HG02642 (cell line): ENCODE measurements at regions not wholly inside any gene's neighbourhood (a gene's known extent, or its start where the extent isn't known, plus 50 kb on each side); places are given as distances from the start of the nearest gene placed in this dataset.
"Not testable (repeated sequence)": the region's sequence is repeated elsewhere in the genome, so short reads cannot be mapped to it uniquely, and the experiment has no call there.

Experiments
- ATAC-seq: cut with Tn5 transposase; IDR thresholded peaks from one replicate; pipeline ENCODE4 v1.9.1; 2021; ENCODE audit warnings: mild to moderate bottlenecking; ENCODE audit not compliant: unreplicated experiment, poor library complexity

GRCh38 chr1:234853906-234854644 is 244.1 kb upstream of the IRF2BP2 start:
- no peak for ATAC-seq

GRCh38 chr1:234852659-234853058 is 242.7 kb upstream of the IRF2BP2 start:
- no peak for ATAC-seq

- ATAC-seq = peak; percentile 57
Observed at GRCh38 chr1:234851450-234852438, 241.8 kb upstream of the IRF2BP2 start.

GRCh38 chr1:234849832-234850231 is 239.9 kb upstream of the IRF2BP2 start:
- ATAC-seq = no peak

DNA sequence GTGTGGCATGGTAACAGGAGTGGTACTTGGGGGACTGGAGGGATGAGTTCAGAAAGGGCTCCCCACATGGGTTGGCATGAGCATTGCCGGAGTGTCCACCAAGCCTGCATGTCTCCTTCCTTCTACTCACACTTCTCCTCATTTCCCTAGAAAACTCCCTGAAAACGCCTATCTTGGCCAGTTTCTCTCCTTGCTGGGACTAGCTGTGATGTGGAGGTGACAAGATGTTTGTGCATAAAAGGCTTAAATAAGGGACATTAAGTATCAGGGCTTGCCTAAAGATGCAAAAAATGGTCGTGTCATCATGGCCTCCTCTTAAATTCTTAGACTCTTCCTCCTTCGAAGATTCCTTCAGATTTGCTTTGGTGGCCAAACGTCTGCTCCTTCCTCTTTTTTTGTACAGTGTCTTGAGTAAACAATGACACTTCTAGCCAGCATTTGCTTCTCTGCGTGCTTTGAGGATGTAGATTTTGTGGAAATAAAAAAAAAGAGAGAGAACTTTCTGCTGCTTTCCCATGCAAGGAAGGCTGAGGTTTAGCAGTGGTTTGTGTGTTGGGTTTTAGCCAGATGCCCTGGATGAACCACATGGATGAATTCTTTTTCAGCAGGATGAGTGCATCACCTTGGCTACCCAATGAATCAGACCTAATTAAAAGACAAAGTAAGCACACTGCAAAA is 239.1 kb upstream of the IRF2BP2 start:
- no peak for ATAC-seq

DNA sequence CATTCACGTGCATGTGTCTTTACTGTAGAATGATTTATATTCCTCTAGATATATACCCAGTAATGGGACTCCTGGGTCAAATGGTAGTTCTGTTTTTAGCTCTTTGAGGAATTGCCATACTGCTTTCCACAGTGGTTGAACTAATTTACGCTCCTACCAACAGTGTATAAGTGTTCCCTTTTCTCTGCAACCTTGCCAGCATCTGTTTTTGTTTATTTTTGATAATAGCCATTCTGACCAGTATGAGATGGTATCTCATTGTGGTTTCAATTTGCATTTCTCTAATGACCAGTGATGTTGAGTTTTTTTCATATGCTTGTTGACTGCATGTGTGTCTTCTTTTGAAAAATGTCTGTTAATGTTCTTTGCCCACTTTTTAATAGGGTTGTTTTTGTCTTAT is 236.8 kb upstream of the IRF2BP2 start:
- not testable (repeated sequence) for ATAC-seq

DNA sequence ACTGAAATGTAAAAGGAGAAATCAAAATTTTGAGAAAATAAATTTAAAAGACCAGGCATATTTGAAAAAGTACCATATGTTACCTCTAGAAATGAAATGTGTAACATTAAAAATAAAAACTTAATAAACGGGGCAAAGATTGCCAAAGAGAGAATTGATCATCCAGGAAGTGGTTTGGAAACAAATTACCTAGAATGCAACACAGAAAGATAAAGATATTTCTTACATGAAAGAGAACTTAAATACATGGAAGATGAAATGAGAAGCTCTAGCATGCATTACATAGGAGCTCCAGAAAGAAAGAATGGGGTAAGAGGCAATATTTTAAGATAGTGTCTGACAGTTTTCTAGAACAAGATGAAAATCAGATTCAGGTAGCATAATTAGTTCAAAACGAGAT is 235.9 kb upstream of the IRF2BP2 start:
- no peak for ATAC-seq

DNA sequence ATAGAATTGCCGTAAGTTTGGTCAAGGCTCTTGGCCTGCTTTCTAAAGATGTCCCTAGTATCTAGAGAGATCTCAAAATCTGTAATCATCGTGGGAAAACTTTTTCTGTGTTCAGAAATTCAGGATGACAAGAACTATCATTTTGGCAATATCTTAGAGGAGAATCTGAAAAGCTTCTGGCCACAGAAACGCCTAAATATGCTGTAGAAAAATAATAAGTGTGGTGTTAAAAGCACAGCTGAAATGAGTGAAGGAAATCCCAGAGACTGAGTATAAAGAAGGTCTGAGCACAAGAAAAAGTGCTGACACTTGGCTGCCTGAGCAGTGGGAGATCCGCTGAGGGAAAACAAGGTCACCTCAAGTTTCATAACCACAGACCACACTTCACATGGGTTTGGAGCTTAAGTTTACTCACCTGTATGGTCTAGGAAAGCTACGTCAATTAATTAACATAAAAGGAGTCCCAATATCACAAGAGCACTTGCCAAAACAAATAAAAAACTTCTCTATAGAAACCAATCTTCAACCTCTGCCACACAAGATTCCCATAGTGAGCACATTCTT is 235.2 kb upstream of the IRF2BP2 start:
- no peak for ATAC-seq

DNA sequence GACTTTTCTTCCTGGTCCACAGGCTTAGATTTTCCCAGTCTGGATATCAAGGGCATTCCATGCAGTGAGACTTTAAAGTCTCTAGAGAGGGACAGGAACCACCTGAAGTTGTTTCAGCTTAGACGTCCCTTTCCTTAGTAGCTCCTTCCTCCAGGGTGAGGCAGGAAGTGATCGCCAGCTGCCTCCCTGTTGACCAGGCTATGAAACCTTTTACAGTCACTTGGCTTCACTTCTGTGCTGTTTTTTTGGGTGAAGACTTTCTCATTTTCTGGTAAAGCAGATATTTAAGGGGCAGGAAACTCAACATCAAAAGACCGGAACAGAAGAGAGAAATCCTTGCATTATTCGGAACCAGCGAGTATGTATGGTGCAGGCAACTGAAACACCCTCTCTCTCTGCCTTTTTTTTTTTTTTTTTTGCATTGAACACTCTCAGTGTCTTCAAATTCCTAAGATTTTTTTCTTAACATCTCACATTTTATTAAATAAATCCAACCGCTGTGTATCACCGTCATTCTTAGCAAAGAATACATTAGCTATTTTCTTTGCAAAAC is 234.6 kb upstream of the IRF2BP2 start:
- ATAC-seq = no peak

GRCh38 chr1:234843946-234844345 is 234.0 kb upstream of the IRF2BP2 start:
- ATAC-seq = no peak

DNA sequence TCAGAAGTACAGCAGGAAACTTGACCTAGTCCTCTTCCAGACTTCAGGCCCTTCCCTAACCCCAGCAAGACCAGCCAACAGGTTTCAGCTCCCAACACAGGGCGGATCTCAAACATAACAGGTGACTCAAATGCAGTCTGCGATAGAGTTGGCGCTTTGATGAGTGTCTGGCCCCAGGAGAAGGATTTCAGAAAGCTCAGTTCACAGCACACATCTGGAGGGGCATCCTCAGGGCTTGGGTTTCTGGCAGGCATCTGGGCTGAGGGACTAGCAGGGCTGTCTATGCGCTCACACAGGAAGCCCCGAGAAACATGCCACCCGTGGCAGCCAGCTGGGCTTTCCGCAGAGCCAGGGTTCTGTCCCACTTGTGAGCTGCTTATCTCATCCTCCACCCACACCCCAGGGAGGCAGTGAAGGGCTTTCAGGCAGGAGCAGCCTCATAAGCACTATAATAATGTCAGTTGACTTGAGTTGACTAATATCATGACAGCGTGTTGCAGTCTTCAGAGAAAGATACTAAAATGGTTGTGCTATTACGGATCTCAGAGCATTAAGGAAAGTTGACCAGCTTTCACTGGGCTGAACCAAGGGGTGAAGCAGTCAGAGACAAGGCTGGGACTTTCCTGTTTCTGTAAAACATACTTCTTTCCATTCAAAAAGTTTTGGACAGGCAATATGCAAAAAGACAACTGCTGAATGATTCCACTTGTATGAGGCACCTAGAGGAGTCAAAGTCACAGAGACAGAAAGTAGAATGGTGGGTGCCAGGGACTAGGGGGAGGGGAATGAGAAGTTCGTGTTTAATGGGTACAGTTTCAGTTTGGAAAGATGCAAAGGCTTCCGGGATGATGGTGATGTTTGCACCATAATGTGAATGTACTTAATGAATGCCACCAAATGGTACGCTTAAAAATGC is 233.0 kb upstream of the IRF2BP2 start:
- ATAC-seq = peak; percentile 79

GRCh38 chr1:234841710-234842231 is 231.8 kb upstream of the IRF2BP2 start:
- ATAC-seq = no peak

- ATAC-seq = no peak
Observed at GRCh38 chr1:234841281-234841680, 231.3 kb upstream of the IRF2BP2 start.

- no peak for ATAC-seq
Observed at GRCh38 chr1:234840843-234841242, 230.9 kb upstream of the IRF2BP2 start.

DNA sequence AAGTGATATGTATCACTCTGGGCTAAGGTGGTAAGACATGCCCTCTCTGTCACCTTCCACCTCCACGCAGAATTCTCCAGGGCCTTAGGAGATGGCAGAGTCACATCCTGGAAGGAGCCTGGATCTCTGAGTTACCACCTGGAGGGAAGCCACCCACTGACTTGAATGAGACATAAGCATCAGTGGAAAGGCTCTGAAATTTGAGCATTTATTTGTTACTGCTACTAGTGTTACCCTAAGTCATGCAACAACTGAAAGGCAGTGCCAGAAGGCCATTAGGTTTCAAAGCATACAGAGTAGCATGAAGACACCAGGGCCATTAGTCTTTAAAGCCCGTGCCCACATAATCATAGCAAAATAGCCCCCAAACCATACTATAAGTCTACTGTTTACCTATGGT is 230.3 kb upstream of the IRF2BP2 start:
- no peak for ATAC-seq

DNA sequence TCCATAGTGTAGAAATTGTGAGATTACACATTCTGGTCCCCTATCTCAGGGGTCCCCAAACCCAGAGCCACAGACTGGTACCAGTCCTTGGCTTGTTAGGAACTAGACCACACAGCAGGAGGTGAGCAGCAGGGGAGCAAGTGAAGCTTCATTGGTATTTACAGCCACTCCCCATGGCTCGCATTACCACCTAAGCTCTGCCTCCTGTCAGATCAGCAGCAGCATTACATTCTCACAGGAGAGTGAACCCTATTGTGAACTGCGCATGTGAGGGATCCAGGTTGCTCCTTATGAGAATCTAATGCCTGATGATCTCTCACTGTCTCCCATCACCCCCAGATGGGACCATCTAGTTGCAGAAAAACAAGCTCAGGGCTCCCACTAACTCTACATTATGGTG is 229.7 kb upstream of the IRF2BP2 start:
- ATAC-seq = no peak

GRCh38 chr1:234838820-234839219 is 228.8 kb upstream of the IRF2BP2 start:
- ATAC-seq = no peak

DNA sequence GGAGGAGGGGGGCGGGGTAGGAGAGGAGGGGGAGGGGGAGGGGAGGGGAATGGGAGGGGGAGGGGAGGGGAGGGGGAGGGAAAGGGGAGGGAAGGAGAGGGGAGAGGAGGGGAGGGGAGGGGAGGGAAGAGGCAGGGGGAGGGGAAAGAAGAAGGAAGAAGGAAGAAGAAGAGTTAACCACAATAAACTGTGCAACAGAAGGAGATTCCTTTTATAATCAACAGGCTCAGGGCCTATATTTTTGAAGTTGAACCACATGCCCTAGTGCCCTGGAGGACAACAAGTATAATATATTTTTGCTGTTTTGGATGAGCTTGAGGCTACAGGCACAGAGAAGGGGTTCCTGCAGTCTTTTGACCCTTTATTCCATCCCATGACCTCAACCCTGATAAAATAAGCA is 228.2 kb upstream of the IRF2BP2 start:
- ATAC-seq = no peak

GRCh38 chr1:234837713-234838112 is 227.7 kb upstream of the IRF2BP2 start:
- no peak for ATAC-seq
